Mammary epithelial cell (primary cell): ENCODE measurements at regions not wholly inside any gene's neighbourhood (a gene's known extent, or its start where the extent isn't known, plus 50 kb on each side); places are given as distances from the start of the nearest gene placed in this dataset.

ENCODE experiments used
- CTCF ChIP-seq, 2 donors: IDR thresholded peaks in 1 of 2; conservative IDR thresholded peaks in 1 of 2; 2 replicates each; pipeline ENCODE4 v1.5.1; 2011 to 2012; ENCODE audit warnings: inconsistent platforms in 2 of 2, low read length in 2 of 2, mild to moderate bottlenecking in 2 of 2, control low read depth in 1 of 2, low read depth in 1 of 2; ENCODE audit not compliant: insufficient read depth in 1 of 2; ENCODE audit errors: extremely low read depth in 1 of 2
- EZH2 ChIP-seq: IDR thresholded peaks from 2 replicates; pipeline ENCODE4 v1.6.1; 2012; ENCODE audit warnings: low read length, inconsistent platforms, borderline replicate concordance

- TF ChIP-seq CTCF (conservative IDR thresholded peaks at IDR 0.05 in 1 of 2, IDR thresholded peaks at IDR 0.05 in 1 of 2; ENCODE audit: extremely low read depth in 1 of 2, insufficient read depth in 1 of 2, low read depth in 1 of 2, low read length in 2 of 2) (no peak), EZH2 (no peak)
These were observed 466.1 kb downstream of the MATN1 start for GRCh38 chr1:30257322-30257721.
